Osteocyte (in vitro differentiated cells): ENCODE measurements at regions not wholly inside any gene's neighbourhood (a gene's known extent, or its start where the extent isn't known, plus 50 kb on each side); places are given as distances from the start of the nearest gene placed in this dataset.
"Not testable (repeated sequence)": the region's sequence is repeated elsewhere in the genome, so short reads cannot be mapped to it uniquely, and the experiment has no call there.

Experiments used
- DNase-seq: peaks from one replicate; pipeline ENCODE4 v3.0.0; 2021; ENCODE audit warnings: mixed read lengths; ENCODE audit not compliant: unreplicated experiment; ENCODE audit errors: extremely low spot score
- H3K27ac Mint-ChIP-seq: one replicate; pipeline ENCODE4 v1.8.0; 2021; ENCODE audit warnings: mild to moderate bottlenecking, mixed read lengths; ENCODE audit not compliant: unreplicated experiment
- H3K27me3 Mint-ChIP-seq: one replicate; pipeline ENCODE4 v1.8.0; 2021; ENCODE audit warnings: mixed read lengths; ENCODE audit not compliant: unreplicated experiment
- H3K36me3 Mint-ChIP-seq: one replicate; pipeline ENCODE4 v1.8.0; 2021; ENCODE audit warnings: mixed read lengths; ENCODE audit not compliant: unreplicated experiment
- H3K4me1 Mint-ChIP-seq: one replicate; pipeline ENCODE4 v1.8.0; 2021; ENCODE audit warnings: mixed read lengths; ENCODE audit not compliant: unreplicated experiment
- H3K4me3 Mint-ChIP-seq: one replicate; pipeline ENCODE4 v1.8.0; 2021; ENCODE audit warnings: mild to moderate bottlenecking, moderate library complexity, mixed read lengths; ENCODE audit not compliant: unreplicated experiment
- H3K9me3 Mint-ChIP-seq: one replicate; pipeline ENCODE4 v1.8.0; 2021; ENCODE audit warnings: mixed read lengths; ENCODE audit not compliant: unreplicated experiment
- CTCF ChIP-seq: fragments of 200-600 bp; sonication (generic); IDR thresholded peaks from 2 replicates; pipeline ENCODE4 v1.5.0; 2021; ENCODE audit warnings: antibody characterized with exemption, mild to moderate bottlenecking, moderate library complexity

- H3K4me1 Mint-ChIP-seq, result peaks cover 1% of the 10 kb centered on the region
- H3K9me3 Mint-ChIP-seq, result no peaks in the 10 kb centered on the region
- no peak overlapping the region for H3K4me3 Mint-ChIP-seq
- H3K27ac Mint-ChIP-seq, result no peak overlapping the region
- no peak for TF ChIP-seq CTCF
- peaks cover 23% of the 10 kb centered on the region for H3K27me3 Mint-ChIP-seq
- no peak for DNase-seq
- H3K36me3 Mint-ChIP-seq, result no peaks in the 10 kb centered on the region
These were observed 130.0 kb downstream of the KCNJ12 start for GRCh38 chr17:21505819-21506815.

DNA sequence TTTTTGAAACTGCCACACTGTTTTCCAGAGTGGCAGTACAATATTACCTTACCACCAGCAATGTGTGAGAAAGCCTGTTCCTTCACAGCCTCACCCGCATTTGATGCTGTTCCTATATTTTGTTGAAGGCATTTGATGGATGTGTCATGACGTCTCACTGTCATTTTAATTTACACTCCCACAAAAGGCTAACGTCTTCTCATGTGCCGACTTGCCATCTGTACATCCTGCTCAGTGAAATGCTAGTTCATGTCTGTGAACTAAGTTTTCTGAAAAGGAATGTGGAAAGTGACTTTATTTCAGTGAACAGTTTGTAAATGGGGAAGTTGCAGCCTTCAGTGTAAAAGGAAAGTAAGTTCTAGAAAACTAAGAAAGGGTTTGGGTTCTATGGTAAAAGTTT lies 131.6 kb downstream of the KCNJ12 start:
- not testable (repeated sequence) for H3K9me3 Mint-ChIP-seq, DNase-seq, H3K4me3 Mint-ChIP-seq, H3K36me3 Mint-ChIP-seq, H3K27ac Mint-ChIP-seq
- peaks cover 12% of the 10 kb centered on the region for H3K4me1 Mint-ChIP-seq
- peaks cover 23% of the 10 kb centered on the region for H3K27me3 Mint-ChIP-seq

- Mint-ChIP-seq H3K36me3 (no peaks in the 10 kb centered on the region), H3K27me3 (peaks cover 23% of the 10 kb centered on the region), H3K9me3 (no peaks in the 10 kb centered on the region), H3K27ac (no peak overlapping the region), H3K4me1 (peaks cover 13% of the 10 kb centered on the region), H3K4me3 (no peak overlapping the region)
- no peak for TF ChIP-seq CTCF
- no peak for DNase-seq
These were observed 132.1 kb downstream of the KCNJ12 start for GRCh38 chr17:21508211-21508610.

DNA sequence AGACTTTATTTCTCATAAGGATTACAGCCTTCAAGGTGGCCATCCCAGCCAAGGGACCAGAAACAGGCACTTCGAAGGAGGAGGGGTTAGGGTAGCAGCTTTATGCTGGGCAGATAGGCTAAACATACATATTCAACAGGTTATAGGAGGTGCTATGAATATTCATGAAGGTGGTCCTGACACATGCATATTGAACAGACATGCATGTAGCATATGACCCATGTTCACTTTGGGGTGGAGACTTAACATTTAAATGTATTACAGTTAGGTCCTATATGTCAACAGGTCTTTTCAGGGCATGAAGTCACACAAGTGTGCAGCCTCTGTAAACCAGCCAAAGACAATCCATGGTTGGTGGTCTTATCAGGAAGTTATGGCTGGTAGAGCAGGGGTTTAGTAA lies 133.2 kb downstream of the KCNJ12 start:
- Mint-ChIP-seq H3K27me3 (peaks cover 28% of the 10 kb centered on the region), H3K4me1 (peaks cover 13% of the 10 kb centered on the region)
- not testable (repeated sequence) for H3K9me3 Mint-ChIP-seq, DNase-seq, H3K36me3 Mint-ChIP-seq, H3K4me3 Mint-ChIP-seq, H3K27ac Mint-ChIP-seq

GRCh38 chr17:21510686-21511362 lies 134.7 kb downstream of the KCNJ12 start:
- TF ChIP-seq CTCF, result no peak
- Mint-ChIP-seq H3K4me3 (peak overlapping the region; percentile 73), H3K27me3 (peaks cover 28% of the 10 kb centered on the region), H3K4me1 (peaks cover 13% of the 10 kb centered on the region), H3K36me3 (no peaks in the 10 kb centered on the region), H3K9me3 (no peaks in the 10 kb centered on the region), H3K27ac (peak overlapping the region; percentile 38)
- no peak for DNase-seq
